HCT116 (cell line): ENCODE measurements at regions not wholly inside any gene's neighbourhood (a gene's known extent, or its start where the extent isn't known, plus 50 kb on each side); places are given as distances from the start of the nearest gene placed in this dataset.

Experiments
- ATAC-seq: fragments of 200-7000 bp; cut with Tn5 transposase; 2 replicates; pipeline ENCODE4 v1.9.1; 2020; ENCODE audit warnings: mild to moderate bottlenecking, moderate library complexity
- BruUV-seq: library from RNA; stranded (reverse); fragments of 400-500 nt; replicated peaks from 2 replicates; lab custom pipeline; 2021; lab: Mats Ljungman, UMichigan
- CTCF ChIA-PET: fragments of 300-600 bp; sonication (Branson Sonifier 250); formaldehyde crosslinking; loops from one replicate; lab custom pipeline; 2021; ENCODE audit warnings: antibody characterized with exemption; lab: Charles Lee
- POLR2A ChIA-PET: fragments of 300-600, 350-600 bp; sonication (Branson Sonifier 250); formaldehyde crosslinking; loops from one replicate; lab custom pipeline; 2021; ENCODE audit warnings: antibody characterized with exemption; lab: Charles Lee
- RAD21 ChIA-PET, 2 experiments: fragments of 300-600 bp; sonication (Branson Sonifier 250); formaldehyde crosslinking; loops; one replicate each; lab custom pipeline; 2023; ENCODE audit warnings: low total read pairs in 2 of 2; ENCODE audit not compliant: uncharacterized antibody in 2 of 2, unreplicated experiment in 2 of 2, low non-redundant PET in 1 of 2; lab: Charles Lee
- DNase-seq: peaks from one replicate; pipeline ENCODE4 v3.0.0-alpha.2; 2010; ENCODE audit warnings: low read depth, low spot score
- H2AFZ ChIP-seq: fragments of 200-600 bp; shearing (Covaris generic), sonication (generic); 2 replicates; pipeline ENCODE4 v1.6.1; 2017; ENCODE audit warnings: low read depth, mixed run types, mixed read lengths, antibody characterized with exemption, low read length; ENCODE audit not compliant: poor library complexity, severe bottlenecking
- H3K27ac ChIP-seq: 2 replicates; pipeline ENCODE4 v1.5.1; 2012; ENCODE audit warnings: low read depth, low read length
- H3K27me3 ChIP-seq: fragments of 200-600 bp; sonication (generic); 2 replicates; pipeline ENCODE4 v1.6.1; 2016; ENCODE audit warnings: mixed run types, low read length, mixed read lengths; ENCODE audit not compliant: insufficient read depth
- H3K36me3 ChIP-seq, 2 experiments: fragments of 200-500 bp in 1 of 2; fragments of 200-600 bp in 1 of 2; sonication (Bioruptor generic) in 1 of 2; sonication (generic) in 1 of 2; 2 replicates each; pipeline versions ENCODE4 v1.5.1 to v1.6.1; 2014 to 2016; ENCODE audit warnings: low read length in 2 of 2, inconsistent platforms in 1 of 2, mixed read lengths in 1 of 2, mixed run types in 1 of 2; ENCODE audit not compliant: insufficient read depth in 2 of 2, control insufficient read depth in 1 of 2
- H3K4me1 ChIP-seq, 2 experiments: fragments of 200-600 bp in 1 of 2; sonication (generic) in 1 of 2; 2 replicates each; pipeline versions ENCODE4 v1.5.1 to v1.6.1; 2012 to 2017; ENCODE audit warnings: low read length in 2 of 2, inconsistent platforms in 1 of 2, mild to moderate bottlenecking in 1 of 2, mixed read lengths in 1 of 2, mixed run types in 1 of 2, moderate library complexity in 1 of 2; ENCODE audit not compliant: insufficient read depth in 2 of 2, control insufficient read depth in 1 of 2
- H3K4me2 ChIP-seq: fragments of 200-600 bp; sonication (generic); 2 replicates; pipeline ENCODE4 v1.6.1; 2017; ENCODE audit warnings: mixed run types, low read length, mixed read lengths
- H3K4me3 ChIP-seq, 2 experiments: fragments of 200-600 bp in 1 of 2; sonication (generic) in 1 of 2; replicated peaks in 1 of 2; 2 replicates each; pipeline ENCODE4 v1.5.1; 2011 to 2016; ENCODE audit warnings: low read length in 2 of 2, control low read depth in 1 of 2, low read depth in 1 of 2, mild to moderate bottlenecking in 1 of 2, mixed read lengths in 1 of 2, mixed run types in 1 of 2
- H3K79me2 ChIP-seq: fragments of 200-600 bp; sonication (generic); 2 replicates; pipeline ENCODE4 v1.6.1; 2017; ENCODE audit warnings: mild to moderate bottlenecking, mixed run types, low read length, moderate library complexity, mixed read lengths; ENCODE audit not compliant: insufficient read depth
- H3K9ac ChIP-seq: fragments of 200-600 bp; sonication (generic); 2 replicates; pipeline ENCODE4 v1.6.1; 2016; ENCODE audit warnings: low read length, mixed read lengths
- H3K9me2 ChIP-seq: fragments of 200-600 bp; sonication (generic), shearing (Covaris generic); 2 replicates; pipeline ENCODE4 v1.6.1; 2017; ENCODE audit warnings: mixed run types, mild to moderate bottlenecking, moderate library complexity; ENCODE audit not compliant: insufficient read depth
- H3K9me3 ChIP-seq, 2 experiments: fragments of 200-500 bp in 1 of 2; fragments of 200-600 bp in 1 of 2; sonication (Bioruptor generic) in 1 of 2; sonication (generic) in 1 of 2; 2 replicates each; pipeline ENCODE4 v1.6.1; 2014 to 2017; ENCODE audit warnings: low read length in 2 of 2, mixed read lengths in 2 of 2, inconsistent platforms in 1 of 2, low read depth in 1 of 2, mild to moderate bottlenecking in 1 of 2, mixed run types in 1 of 2, moderate library complexity in 1 of 2; ENCODE audit not compliant: control insufficient read depth in 1 of 2, insufficient read depth in 1 of 2
- H4K20me1 ChIP-seq: fragments of 200-600 bp; sonication (generic), shearing (Covaris generic); 2 replicates; pipeline ENCODE4 v1.6.1; 2017; ENCODE audit warnings: mixed run types, mild to moderate bottlenecking, moderate library complexity; ENCODE audit not compliant: insufficient read depth
- CBX3 ChIP-seq: IDR thresholded peaks from 2 replicates; pipeline ENCODE4 v1.6.1; 2012; ENCODE audit warnings: low read depth
- CEBPB ChIP-seq: IDR thresholded peaks from 2 replicates; pipeline ENCODE4 v1.6.1; 2012; ENCODE audit warnings: low read depth
- EGR1 ChIP-seq: IDR thresholded peaks from 2 replicates; pipeline ENCODE4 v1.6.1; 2012; ENCODE audit warnings: low read depth
- ELF1 ChIP-seq: IDR thresholded peaks from 2 replicates; pipeline ENCODE4 v1.6.1; 2012; ENCODE audit warnings: low read depth, borderline replicate concordance
- EZH2 ChIP-seq: fragments of 200-600 bp; sonication (generic); IDR thresholded peaks from 2 replicates; pipeline ENCODE4 v1.6.1; 2017; ENCODE audit warnings: antibody characterized with exemption, mixed run types
- EZH2phosphoT487 ChIP-seq: fragments of 200-600 bp; IDR thresholded peaks from 2 replicates; pipeline ENCODE4 v1.6.1; 2018; ENCODE audit warnings: antibody characterized with exemption, borderline replicate concordance
- JUND ChIP-seq: IDR thresholded peaks from 2 replicates; pipeline ENCODE4 v1.6.1; 2012
- POLR2A ChIP-seq: IDR thresholded peaks from 2 replicates; pipeline ENCODE4 v1.7.0; 2011; ENCODE audit warnings: borderline replicate concordance; ENCODE audit not compliant: insufficient read depth, insufficient read length; ENCODE audit errors: extremely low read depth
- POLR2AphosphoS5 ChIP-seq: IDR thresholded peaks from 2 replicates; pipeline ENCODE4 v1.6.1; 2011; ENCODE audit warnings: mild to moderate bottlenecking, low read depth, low read length, moderate library complexity
- RAD21 ChIP-seq: IDR thresholded peaks from 2 replicates; pipeline ENCODE4 v1.6.1; 2012; ENCODE audit warnings: low read depth, mild to moderate bottlenecking
- SIN3A ChIP-seq: IDR thresholded peaks from 2 replicates; pipeline ENCODE4 v1.6.1; 2012; ENCODE audit warnings: low read depth
- SP1 ChIP-seq: IDR thresholded peaks from 2 replicates; pipeline ENCODE4 v1.6.1; 2012; ENCODE audit warnings: low read depth
- SRF ChIP-seq: IDR thresholded peaks from 2 replicates; pipeline ENCODE4 v1.6.1; 2012; ENCODE audit warnings: low read depth
- TCF7L2 ChIP-seq: IDR thresholded peaks from 2 replicates; pipeline ENCODE4 v1.7.0; 2011; ENCODE audit warnings: borderline replicate concordance, inconsistent platforms; ENCODE audit not compliant: insufficient read depth, insufficient read length; ENCODE audit errors: extremely low read depth
- ZNF274 ChIP-seq: fragments of 200-500 bp; sonication (Bioruptor generic); IDR thresholded peaks from 2 replicates; pipeline ENCODE4 v1.6.1; 2014; ENCODE audit warnings: mild to moderate bottlenecking, low read depth, low read length, inconsistent platforms
- intact Hi-C: fragments of 100-400 bp; cut with micrococcal nuclease; formaldehyde crosslinking; loops from 2 replicates; pipeline ENCODE4 v1.10.0; 2022
- TF ChIP-seq, protein P1 (sequence below): IDR thresholded peaks from 2 replicates; pipeline ENCODE4 v1.6.1; 2012
- TF ChIP-seq, protein P2 (sequence below), 3 experiments: fragments of 200-600 bp in 1 of 3; sonication (generic) in 1 of 3; IDR thresholded peaks in 2 of 3; conservative IDR thresholded peaks in 1 of 3; 2 replicates each; pipeline ENCODE4 v1.5.1; 2012 to 2017; ENCODE audit warnings: low read depth in 2 of 3, low read length in 2 of 3, antibody characterized with exemption in 1 of 3, borderline replicate concordance in 1 of 3, control low read depth in 1 of 3, mild to moderate bottlenecking in 1 of 3, mixed read lengths in 1 of 3, mixed run types in 1 of 3, moderate library complexity in 1 of 3; ENCODE audit not compliant: insufficient read depth in 1 of 3
- TF ChIP-seq, protein P3 (sequence below): IDR thresholded peaks from 2 replicates; pipeline ENCODE4 v1.6.1; 2012; ENCODE audit warnings: low read depth

DNA sequence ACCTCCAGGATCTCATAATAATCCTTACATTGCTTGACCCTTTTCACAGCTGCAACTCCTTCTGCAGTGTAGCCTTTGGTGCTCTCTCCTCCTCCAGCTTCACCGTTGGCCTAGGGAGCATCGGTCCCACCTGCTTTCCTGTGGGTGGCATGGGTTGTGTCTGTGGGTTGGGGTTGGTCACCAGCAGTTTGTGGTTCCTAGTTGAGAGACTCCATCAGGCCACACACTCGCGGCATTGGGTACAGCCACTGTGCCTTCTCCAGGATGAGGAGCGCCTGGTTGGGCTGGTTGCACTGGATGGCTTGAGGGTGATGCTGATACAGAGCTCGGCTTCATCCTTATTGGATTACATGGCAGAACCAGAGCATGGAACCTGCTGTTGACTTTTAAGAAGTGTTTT, 69.4 kb upstream of the SPRED2 start:
- no peak overlapping the region for H3K4me2 ChIP-seq
- no peaks in the 10 kb centered on the region for H3K9me3 ChIP-seq
- ATAC-seq (no peak), DNase-seq (no peak)
- H3K9ac ChIP-seq: no peak overlapping the region
- RAD21 ChIA-PET: no interaction called here
- no peaks in the 10 kb centered on the region for H4K20me1 ChIP-seq
- H3K4me1 ChIP-seq: no peaks in the 10 kb centered on the region
- intact Hi-C loops: no loop called here
- POLR2A ChIA-PET: no interaction called here
- H3K27me3 ChIP-seq: no peaks in the 10 kb centered on the region
- H2AFZ ChIP-seq: no peak overlapping the region
- no peak overlapping the region for H3K27ac ChIP-seq
- no peaks in the 10 kb centered on the region for H3K36me3 ChIP-seq
- no peaks in the 10 kb centered on the region for H3K79me2 ChIP-seq
- H3K9me2 ChIP-seq: no peaks in the 10 kb centered on the region
- H3K4me3 ChIP-seq: no peak overlapping the region
- CTCF ChIA-PET: no interaction called here
- no peak for TF ChIP-seq JUND
- TF ChIP-seq SP1: no peak
- TF ChIP-seq SRF: no peak
- no peak for TF ChIP-seq RAD21
- TF ChIP-seq, protein P1, sequence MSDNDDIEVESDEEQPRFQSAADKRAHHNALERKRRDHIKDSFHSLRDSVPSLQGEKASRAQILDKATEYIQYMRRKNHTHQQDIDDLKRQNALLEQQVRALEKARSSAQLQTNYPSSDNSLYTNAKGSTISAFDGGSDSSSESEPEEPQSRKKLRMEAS: no peak
- TF ChIP-seq TCF7L2: no peak
- TF ChIP-seq EZH2: no peak
- TF ChIP-seq EGR1: no peak
- TF ChIP-seq EZH2phosphoT487: no peak
- TF ChIP-seq ELF1: no peak
- TF ChIP-seq, protein P2, sequence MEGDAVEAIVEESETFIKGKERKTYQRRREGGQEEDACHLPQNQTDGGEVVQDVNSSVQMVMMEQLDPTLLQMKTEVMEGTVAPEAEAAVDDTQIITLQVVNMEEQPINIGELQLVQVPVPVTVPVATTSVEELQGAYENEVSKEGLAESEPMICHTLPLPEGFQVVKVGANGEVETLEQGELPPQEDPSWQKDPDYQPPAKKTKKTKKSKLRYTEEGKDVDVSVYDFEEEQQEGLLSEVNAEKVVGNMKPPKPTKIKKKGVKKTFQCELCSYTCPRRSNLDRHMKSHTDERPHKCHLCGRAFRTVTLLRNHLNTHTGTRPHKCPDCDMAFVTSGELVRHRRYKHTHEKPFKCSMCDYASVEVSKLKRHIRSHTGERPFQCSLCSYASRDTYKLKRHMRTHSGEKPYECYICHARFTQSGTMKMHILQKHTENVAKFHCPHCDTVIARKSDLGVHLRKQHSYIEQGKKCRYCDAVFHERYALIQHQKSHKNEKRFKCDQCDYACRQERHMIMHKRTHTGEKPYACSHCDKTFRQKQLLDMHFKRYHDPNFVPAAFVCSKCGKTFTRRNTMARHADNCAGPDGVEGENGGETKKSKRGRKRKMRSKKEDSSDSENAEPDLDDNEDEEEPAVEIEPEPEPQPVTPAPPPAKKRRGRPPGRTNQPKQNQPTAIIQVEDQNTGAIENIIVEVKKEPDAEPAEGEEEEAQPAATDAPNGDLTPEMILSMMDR (IDR thresholded peaks at IDR 0.05 in 2 of 3, conservative IDR thresholded peaks at IDR 0.05 in 1 of 3; ENCODE audit: borderline replicate concordance in 1 of 3, insufficient read depth in 1 of 3, low read depth in 2 of 3, low read length in 2 of 3): no peak
- TF ChIP-seq ZNF274: no peak
- TF ChIP-seq, protein P3, sequence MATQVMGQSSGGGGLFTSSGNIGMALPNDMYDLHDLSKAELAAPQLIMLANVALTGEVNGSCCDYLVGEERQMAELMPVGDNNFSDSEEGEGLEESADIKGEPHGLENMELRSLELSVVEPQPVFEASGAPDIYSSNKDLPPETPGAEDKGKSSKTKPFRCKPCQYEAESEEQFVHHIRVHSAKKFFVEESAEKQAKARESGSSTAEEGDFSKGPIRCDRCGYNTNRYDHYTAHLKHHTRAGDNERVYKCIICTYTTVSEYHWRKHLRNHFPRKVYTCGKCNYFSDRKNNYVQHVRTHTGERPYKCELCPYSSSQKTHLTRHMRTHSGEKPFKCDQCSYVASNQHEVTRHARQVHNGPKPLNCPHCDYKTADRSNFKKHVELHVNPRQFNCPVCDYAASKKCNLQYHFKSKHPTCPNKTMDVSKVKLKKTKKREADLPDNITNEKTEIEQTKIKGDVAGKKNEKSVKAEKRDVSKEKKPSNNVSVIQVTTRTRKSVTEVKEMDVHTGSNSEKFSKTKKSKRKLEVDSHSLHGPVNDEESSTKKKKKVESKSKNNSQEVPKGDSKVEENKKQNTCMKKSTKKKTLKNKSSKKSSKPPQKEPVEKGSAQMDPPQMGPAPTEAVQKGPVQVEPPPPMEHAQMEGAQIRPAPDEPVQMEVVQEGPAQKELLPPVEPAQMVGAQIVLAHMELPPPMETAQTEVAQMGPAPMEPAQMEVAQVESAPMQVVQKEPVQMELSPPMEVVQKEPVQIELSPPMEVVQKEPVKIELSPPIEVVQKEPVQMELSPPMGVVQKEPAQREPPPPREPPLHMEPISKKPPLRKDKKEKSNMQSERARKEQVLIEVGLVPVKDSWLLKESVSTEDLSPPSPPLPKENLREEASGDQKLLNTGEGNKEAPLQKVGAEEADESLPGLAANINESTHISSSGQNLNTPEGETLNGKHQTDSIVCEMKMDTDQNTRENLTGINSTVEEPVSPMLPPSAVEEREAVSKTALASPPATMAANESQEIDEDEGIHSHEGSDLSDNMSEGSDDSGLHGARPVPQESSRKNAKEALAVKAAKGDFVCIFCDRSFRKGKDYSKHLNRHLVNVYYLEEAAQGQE: no peak
- TF ChIP-seq CEBPB: no peak
- no peak for TF ChIP-seq CBX3
- TF ChIP-seq POLR2A: no peak
- TF ChIP-seq POLR2AphosphoS5: no peak
- no peak for TF ChIP-seq SIN3A
- no TSS peak for BruUV-seq
